GM18502 (cell line): ENCODE measurements at regions not wholly inside any gene's neighbourhood (a gene's known extent, or its start where the extent isn't known, plus 50 kb on each side); places are given as distances from the start of the nearest gene placed in this dataset.
"Not testable (repeated sequence)": the region's sequence is repeated elsewhere in the genome, so short reads cannot be mapped to it uniquely, and the experiment has no call there.

ENCODE experiments used
- ATAC-seq: cut with Tn5 transposase; IDR thresholded peaks from one replicate; pipeline ENCODE4 v1.9.1; 2021; ENCODE audit warnings: mild to moderate bottlenecking; ENCODE audit not compliant: unreplicated experiment, poor library complexity

DNA sequence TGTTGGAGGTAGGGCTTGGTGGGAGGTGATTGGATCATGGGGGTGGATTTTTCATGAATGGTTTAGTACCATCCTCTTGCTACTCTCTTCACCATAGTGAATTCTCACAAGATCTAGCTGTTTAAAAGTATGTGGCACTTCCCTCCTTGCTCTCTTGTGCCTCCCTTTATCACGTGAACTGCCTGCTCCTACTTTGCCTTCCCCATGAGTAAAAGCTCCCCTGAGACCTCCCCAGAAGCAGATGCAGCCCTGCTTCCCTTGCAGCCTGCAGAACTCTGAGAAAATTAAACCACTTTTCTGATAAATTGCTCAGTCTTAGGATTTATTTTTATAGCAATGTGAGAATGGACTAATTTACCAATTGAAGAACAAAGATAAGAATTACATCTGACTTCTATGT lies 223.1 kb downstream of the RNF144A start:
- no peak for ATAC-seq

DNA sequence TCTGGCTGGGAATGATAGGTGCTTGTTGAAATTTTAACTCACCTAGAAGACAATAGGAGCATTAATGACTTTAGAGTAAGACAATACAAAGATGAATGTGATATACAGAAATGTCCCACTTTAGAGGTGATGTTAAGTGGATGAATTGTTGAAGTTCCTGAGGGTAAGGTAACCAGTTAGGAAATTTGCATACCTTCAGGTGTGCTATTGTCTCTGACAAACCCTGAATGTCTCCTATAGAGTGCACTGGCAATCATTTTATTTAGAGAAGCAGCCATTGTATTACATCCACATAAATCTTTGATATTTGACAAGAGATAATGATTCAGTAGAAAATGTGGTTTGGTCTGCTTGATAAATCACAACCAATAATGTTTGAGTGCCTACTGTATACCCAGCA lies 228.5 kb downstream of the RNF144A start:
- ATAC-seq, result no peak

DNA sequence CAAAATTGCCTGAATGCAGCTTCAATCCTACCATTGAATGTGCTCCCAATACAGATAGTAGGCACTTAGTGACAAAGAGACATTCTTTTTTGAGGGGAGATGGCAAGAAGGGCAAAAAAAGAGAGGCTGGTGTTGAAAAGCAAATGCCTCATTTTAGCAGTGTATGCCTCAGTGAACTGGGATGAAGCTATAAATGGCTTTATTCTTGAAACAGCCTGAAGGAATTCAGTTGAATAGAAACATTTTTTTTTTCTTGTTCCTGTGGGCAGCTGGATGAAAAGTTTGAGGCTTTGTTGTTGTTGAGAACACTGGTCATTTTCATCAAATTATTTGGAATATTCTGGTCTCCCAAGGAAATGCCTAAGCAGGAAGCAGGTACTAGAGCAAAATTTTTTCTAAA lies 228.9 kb downstream of the RNF144A start:
- ATAC-seq, result no peak

DNA sequence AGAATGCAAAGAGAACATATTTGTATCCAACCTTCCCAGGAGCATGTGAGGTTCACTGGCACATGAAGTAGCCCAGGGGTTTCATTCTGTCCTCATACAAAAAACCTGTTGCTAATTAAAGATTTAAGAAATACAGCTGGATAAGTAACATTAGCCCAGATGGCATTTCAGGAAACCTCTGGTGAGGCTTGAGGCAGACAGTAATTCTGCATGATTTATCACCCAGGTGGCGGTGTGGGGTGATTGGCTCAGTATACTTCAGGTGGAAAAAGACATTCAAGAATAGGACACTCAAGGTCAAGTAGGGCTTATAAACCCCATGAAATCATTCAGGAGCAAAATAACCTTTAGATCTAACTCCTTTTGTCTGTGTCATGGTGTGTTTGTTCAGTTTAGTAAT lies 237.4 kb downstream of the RNF144A start:
- ATAC-seq, result no peak

DNA sequence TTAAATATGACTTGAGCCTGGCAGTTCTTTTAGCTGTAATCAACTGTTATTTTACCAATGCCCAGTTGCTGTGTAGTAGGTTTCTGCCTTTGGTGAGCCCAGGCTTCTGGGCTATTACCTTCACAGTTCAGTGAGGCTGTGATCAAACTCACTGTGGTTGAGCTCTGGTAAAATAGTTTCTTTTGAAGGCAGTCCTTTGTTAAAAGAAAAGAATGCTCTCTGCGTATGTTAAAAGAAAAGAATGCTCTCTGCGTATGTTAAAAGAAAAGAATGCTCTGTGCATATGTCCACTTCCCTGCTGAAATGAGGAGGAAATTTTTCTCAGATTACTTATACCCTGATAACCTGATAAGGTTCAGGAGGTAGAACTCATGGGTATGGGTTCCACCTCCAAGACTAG lies 244.3 kb downstream of the RNF144A start:
- no peak for ATAC-seq

DNA sequence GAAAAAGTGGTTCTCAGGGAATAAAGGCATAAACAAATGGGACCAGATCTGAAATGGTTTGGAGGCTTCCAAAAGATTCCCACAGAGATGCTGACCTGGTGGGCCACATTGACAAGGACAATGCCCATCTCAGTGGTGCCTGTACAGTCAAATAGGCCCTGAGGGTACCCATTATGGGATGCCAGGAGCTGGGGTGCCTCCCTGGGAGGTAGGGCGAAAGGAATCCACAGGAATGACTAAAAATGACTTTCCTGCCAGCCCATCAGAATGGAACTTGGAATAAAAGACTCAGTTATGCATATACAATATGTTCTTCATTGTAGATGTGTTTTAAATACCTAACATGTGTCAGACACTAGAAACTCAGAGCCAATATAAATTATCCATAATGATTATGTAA lies 248.5 kb downstream of the RNF144A start:
- no peak for ATAC-seq

DNA sequence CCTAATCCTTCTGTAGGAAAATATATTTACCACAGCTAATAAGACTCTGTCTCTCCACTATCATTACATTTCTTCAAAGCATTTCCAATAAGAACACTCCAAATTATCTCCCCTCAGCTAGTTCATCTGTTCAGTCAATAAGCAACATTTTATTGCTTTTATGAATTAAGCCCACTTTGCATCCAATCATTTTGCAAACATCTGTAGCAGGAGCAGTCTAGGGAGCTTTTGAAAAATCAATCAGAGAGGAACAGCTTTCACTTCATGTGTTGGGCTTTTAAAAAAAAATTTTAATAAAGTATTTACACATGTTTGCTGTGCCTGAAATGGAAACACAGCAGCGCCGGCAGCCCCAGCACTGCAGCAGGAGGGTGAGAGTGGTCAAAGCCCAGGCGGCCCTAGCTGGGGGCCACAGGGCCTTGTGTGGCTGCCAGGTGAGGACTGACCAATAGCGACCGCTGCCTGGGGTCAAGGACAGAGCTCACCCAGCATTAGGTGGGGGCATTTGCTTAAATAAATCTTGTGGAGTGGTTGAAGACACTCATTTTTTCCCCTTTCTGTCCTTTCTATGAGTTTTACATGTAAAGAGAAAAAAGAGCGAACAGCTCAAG lies 250.7 kb downstream of the RNF144A start:
- no peak for ATAC-seq

DNA sequence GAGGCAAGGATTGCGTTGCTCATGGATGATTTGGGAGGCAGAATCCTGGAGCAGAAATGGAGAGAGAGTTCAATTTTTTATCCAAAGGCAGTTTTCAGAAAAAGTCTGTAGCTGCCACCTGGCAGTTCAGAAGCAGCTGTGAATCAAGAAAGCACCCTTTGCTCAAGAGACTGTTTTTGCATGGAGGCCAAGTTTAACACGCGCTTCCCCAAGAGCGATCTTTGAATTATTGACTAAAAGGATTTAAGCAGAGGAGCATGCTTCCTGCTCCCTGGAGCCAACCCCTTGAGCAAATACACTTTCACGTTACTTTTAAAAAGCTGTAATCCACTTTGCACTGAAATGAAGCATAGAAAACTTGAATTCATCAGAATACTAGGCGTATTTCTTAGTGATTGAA lies 252.4 kb downstream of the RNF144A start:
- ATAC-seq, result no peak

DNA sequence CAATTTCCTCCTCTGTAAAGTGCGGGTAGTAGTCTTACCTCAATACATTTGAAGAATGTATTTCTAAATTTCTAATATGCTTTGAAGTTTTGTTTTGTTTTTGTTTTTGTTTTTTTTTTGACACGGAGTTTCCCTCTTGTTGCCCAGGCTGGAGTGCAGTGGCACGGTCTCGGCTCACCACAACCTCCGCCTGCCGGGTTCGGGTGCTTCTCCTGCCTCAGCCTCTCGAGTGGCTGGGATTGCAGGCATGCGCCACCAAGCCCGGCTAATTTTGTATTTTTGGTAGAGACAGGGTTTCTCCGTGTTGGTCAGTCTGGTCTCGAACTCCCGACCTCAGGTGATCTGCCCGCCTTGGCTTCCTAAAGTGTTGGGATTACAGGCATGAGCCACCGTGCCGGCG lies 261.8 kb downstream of the RNF144A start:
- ATAC-seq, result not testable (repeated sequence)

DNA sequence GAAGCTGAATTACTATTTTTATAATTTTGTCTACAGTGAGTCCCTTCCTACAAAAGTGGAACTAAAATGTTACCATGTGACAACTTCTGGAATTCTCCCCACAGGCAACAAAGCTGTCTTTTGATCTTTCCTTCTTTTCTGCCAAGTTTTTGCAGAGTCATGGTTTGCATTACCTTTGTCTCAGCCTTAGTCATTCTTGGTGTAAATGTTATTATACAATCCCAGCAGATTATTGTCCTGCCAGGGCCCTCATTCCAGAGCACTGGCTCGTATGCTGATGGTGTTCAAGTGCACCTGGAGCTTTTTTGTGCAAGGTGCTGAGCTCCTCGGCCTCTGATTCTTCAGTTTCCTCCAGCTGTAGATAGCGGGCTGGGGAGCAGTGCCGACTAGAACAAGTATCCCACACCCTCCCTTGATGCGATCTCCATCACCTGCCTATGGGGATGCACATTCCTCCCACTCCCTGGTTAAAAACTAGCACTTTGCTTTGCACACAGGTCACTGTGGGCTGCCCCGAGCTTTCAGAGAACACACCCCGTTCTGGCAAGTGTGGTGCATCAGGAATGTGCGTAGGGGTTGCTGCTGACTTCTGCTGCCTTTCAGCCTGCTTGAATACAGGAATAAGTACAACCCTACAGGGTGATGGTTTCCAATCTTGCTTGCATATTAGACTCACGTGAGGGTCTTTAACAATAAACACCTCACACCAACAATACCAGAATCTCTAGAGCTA lies 263.6 kb downstream of the RNF144A start:
- no peak for ATAC-seq

DNA sequence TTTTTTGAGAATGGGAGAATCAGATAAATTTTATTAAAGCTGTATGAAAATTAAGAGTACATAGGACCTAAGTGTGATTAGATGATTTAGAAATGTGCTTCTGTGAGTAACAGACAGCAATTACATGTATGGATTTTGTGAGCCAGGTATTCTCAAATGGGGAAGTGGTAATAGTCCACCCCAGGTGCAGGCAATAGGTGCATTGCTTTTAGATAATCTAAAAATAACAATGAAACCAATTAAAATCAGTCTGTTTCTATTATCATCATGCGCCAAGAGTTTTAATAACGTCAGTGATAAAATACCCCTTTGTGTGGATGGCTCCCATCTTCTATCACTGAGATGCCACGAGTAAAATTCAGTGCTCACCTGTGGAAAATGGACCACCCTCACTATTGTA lies 265.3 kb downstream of the RNF144A start:
- no peak for ATAC-seq

DNA sequence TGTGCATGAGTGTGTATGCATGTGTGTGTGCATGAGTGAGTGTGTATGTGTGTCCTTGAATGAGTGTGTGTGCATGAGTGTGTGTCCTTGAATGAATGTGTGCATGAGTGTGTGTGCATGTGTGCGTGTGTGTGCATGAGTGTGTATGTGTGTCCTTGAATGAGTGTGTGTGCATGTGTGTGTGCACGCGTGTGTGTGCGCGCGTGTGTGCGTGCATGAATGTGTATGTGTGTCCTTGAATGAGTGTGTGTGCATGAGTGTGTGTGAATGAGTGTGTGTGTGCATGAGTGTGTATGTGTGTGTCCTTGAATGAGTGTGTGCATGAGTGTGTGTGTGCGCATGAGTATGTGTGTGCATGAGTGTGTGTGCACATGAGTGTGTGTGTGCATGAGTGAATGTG lies 271.9 kb downstream of the RNF144A start:
- no peak for ATAC-seq

DNA sequence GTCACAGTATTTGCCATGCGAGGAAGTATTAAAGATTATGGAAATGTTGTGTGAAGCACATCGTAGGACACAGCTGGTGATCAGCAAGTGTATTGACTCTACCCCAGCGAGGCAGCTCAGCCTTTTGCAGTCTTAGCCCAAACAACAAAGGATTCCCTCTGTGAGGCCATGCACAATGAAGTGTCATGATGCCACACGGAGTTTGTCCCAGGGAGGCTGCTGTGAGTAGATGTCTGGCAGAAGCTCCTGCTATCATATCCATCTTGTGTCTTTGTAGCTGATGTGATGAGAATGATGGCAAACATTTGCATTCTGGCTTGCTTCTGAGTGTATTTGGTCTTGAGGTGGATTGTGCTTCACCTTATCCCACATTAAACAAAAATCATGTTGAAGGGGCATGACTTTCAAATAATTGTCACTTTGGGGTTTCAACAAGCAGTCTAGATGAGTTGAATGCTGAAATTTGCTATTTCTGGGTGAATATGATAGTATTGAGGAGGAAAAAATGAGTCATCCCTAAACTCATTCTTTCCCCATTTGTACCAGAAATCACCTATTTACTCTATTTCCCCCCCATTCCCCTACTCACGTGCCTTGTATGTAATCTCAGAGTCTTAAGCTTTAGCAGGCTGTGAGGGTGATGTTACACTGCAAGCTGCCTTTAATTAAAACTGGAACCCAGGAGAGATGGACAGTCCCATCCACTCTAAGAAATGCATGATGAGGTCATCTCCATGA lies 273.5 kb downstream of the RNF144A start:
- no peak for ATAC-seq

DNA sequence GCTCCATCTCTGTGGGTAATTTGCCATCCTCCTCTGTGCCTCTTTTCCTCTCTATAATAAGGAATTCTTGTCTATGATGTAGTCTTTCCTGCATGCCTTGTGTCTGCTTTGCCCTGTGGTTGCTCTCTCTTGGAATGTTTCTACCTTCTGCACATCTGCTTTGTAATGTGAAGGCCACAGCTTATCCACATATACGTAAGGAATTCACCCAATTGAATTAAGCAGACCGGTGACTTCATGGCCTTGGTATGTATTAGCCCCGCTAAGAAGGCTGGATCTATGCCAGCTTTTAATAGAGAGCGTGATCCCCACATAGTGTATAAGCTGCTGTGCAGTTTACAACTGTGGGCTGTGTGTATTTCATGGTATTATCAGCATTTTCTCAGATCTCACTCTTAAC lies 274.7 kb downstream of the RNF144A start:
- ATAC-seq, result no peak

DNA sequence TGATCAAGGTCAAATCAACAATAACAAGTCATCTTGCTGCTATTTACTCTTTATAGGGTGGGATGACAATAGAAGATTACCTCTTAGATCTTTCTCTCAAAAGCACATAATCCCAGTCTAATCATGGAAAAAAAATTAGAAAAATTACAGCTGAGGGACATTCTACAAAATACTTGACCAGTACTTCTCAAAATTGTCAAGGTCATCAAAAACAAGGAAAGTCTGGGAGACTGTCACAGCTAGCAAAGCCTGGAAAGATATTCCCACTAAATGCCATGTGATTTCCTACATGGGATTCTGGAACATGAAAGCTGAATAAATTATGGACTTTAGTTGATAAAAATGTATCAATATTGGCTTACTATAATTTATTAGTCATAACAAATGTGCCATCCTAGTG lies 276.2 kb downstream of the RNF144A start:
- ATAC-seq, result no peak

DNA sequence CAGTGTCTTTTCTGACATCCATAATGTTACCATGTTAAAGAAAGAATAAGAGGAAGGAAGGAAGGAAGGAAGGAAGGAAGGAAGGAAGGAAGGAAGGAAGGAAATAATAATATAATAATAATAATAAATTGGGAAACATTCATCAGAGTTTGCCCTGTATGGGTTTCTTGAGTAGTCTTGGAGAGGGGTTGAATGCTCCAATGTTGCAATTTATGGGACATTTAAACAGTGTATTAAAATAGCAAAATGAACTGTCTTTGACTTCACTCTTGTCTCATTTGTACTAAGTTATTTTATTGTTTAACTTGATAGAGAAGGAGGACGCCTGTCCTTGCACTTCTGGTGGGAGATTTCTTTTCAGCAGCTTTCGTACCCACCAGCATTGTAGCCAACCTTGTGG lies 277.7 kb downstream of the RNF144A start:
- ATAC-seq, result no peak

DNA sequence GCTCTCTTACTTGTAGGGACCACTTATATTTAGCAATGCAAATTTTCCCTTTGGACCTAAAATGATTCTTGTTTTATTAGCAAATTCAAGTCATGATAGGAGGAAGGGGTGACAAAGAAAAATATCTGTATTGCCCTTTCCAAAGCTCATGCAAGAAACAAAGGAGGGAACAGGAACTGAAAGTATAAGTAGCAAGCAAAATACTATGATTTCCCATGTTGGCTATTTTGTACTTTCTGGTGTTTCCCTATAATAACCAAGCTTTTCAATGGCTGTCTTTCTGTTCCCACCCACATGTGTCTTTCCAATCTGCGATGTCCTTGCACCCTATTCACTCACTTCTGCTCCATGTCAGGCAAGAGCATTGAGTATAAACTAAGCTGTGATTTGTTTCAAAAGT lies 279.7 kb downstream of the RNF144A start:
- no peak for ATAC-seq

DNA sequence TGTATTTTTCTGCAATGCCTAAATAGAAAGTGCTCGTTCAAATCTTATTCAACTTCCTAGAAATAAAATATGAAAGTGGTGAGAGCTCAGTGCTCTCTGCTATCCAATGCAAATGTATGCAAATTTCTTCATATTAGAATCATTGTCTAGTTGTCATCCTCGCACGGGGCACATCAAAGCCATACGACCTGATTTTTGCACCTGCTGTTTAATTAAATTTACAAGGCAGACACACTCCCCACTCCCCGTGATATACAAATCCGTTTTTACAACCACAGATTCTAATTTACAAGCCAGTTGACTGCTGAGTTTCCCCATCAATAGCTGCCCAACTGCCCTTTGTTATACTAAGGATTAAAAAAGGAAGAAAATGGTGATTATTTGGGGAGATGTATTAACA lies 284.6 kb downstream of the RNF144A start:
- ATAC-seq, result no peak

DNA sequence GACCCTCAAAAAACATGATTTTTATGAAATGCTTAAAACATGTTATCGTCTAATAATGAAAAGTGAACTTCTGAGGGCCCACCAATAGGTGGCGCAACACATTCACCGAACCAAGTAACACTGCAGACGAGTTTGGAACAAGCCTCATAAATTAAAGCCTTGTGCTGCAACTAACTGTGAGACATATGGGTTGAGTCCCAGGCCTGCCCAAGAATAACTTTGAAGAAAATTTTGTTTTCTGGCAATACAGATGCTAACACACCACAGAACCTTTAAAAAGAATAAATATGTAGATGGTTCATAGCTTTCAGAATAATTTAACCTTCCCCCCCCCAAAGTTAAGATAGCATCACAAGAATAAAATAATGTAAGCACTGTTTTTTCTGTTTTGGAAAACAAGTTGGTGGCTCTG lies 285.9 kb downstream of the RNF144A start:
- ATAC-seq, result no peak

DNA sequence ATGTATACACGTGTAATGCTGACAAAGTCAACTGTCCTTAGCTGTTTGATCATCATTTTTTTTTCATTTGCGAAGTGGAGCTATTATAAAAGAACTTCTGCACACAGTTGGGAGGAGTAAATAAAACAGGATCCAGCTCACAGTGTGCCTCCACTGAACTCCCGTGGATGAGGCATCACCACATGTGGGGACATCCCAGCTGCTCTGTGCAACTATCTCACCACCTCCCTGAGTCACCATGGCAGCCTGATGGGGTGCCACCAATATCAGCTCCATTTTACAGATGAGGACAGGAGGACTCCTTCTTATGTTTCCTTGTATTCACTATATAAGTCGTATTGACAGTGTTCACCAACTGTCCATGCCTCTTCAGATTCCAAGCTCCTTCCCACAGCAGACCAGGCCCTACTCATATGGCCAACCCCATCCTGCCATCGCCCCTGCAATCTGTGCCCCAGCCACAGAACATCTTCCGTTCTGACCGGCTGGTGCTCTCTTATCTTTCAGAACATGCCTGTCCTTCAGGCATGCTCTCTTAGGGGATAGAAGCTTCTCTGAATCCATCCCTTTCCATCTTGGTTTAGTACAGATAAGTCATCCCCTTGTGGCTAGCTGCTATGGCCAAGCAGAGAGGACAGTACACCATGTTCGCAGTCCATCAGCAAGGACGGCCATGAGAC lies 288.1 kb downstream of the RNF144A start:
- no peak for ATAC-seq
